Brain microvascular endothelial cell (primary cell): ENCODE measurements at regions not wholly inside any gene's neighbourhood (a gene's known extent, or its start where the extent isn't known, plus 50 kb on each side); places are given as distances from the start of the nearest gene placed in this dataset.

Experiments
- DNase-seq: peaks from one replicate; pipeline ENCODE4 v3.0.0-alpha.2; 2020
- H3K27ac ChIP-seq: fragments of 250-450 bp; sonication (Bioruptor Pico); 2 replicates; pipeline ENCODE4 v1.5.1; 2020; ENCODE audit warnings: mild to moderate bottlenecking, moderate library complexity
- H3K27me3 ChIP-seq: fragments of 250-450 bp; sonication (Bioruptor Pico); replicated peaks from 2 replicates; pipeline ENCODE4 v1.5.1; 2020; ENCODE audit warnings: mild to moderate bottlenecking
- H3K36me3 ChIP-seq: fragments of 250-450 bp; sonication (Bioruptor Pico); replicated peaks from 2 replicates; pipeline ENCODE4 v1.5.1; 2020; ENCODE audit warnings: mild to moderate bottlenecking
- H3K4me3 ChIP-seq: 2 replicates; pipeline ENCODE4 v1.5.1; 2011; ENCODE audit warnings: low read depth, mild to moderate bottlenecking, control low read depth, low read length, moderate library complexity
- CTCF ChIP-seq: IDR thresholded peaks from 2 replicates; pipeline ENCODE4 v1.5.1; 2011; ENCODE audit warnings: low read depth, mild to moderate bottlenecking, moderate library complexity, low read length, control low read depth, inconsistent platforms; ENCODE audit errors: missing control alignments
- in situ Hi-C: cut with HindIII; loops from 2 replicates; pipeline ENCODE4 v1.10.0; 2017; ENCODE audit warnings: low sequenced_read_pairs, low pct_ligation_motif_present

- Histone ChIP-seq H3K27ac (no peak overlapping the region), H3K4me3 (no peak overlapping the region), H3K27me3 (no peaks in the 10 kb centered on the region), H3K36me3 (no peaks in the 10 kb centered on the region)
- in situ Hi-C loops = no loop called here
- DNase-seq = no peak
- no peak for TF ChIP-seq CTCF
These were observed 331.2 kb upstream of the SMARCA2 start for GRCh38 chr9:1683951-1684350.

- DNase-seq = no peak
- no peaks in the 10 kb centered on the region for H3K27me3 ChIP-seq
- in situ Hi-C loops = no loop called here
- no peaks in the 10 kb centered on the region for H3K36me3 ChIP-seq
- no peak for TF ChIP-seq CTCF
- no peak overlapping the region for H3K27ac ChIP-seq
- H3K4me3 ChIP-seq = no peak overlapping the region
These were observed 316.2 kb upstream of the SMARCA2 start for GRCh38 chr9:1698991-1699390.

GRCh38 chr9:1701113-1701512 lies 314.0 kb upstream of the SMARCA2 start:
- no peak for TF ChIP-seq CTCF
- Histone ChIP-seq H3K27me3 (no peaks in the 10 kb centered on the region), H3K36me3 (no peaks in the 10 kb centered on the region), H3K4me3 (no peak overlapping the region), H3K27ac (no peak overlapping the region)
- no peak for DNase-seq
- in situ Hi-C loops = no loop called here

GRCh38 chr9:1702701-1703100 lies 312.4 kb upstream of the SMARCA2 start:
- no peak for TF ChIP-seq CTCF
- Histone ChIP-seq H3K27me3 (no peaks in the 10 kb centered on the region), H3K27ac (no peak overlapping the region), H3K36me3 (no peaks in the 10 kb centered on the region), H3K4me3 (no peak overlapping the region)
- in situ Hi-C loops = no loop called here
- no peak for DNase-seq

DNA sequence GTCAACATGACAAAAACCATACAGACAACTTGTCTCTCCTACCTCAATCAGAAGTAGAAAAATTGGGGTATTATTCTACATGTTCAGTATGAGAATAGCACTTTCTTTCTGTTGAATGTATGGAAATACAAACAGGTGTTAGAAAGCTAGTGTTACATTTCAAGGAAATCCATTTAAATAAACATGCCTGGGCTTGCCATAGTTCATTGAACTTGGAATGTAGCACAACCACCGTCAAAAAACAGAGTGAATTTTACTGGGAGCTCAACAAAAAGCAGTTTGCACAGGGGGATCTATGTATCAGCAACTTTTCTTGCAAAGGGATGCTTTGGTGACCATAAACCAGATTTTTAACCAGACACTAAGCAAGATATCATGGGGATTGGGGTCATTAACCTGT lies 307.9 kb upstream of the SMARCA2 start:
- no peak overlapping the region for H3K4me3 ChIP-seq
- no peak for TF ChIP-seq CTCF
- no peaks in the 10 kb centered on the region for H3K27me3 ChIP-seq
- DNase-seq = no peak
- no peaks in the 10 kb centered on the region for H3K36me3 ChIP-seq
- no peak overlapping the region for H3K27ac ChIP-seq
- in situ Hi-C loops = no loop called here

DNA sequence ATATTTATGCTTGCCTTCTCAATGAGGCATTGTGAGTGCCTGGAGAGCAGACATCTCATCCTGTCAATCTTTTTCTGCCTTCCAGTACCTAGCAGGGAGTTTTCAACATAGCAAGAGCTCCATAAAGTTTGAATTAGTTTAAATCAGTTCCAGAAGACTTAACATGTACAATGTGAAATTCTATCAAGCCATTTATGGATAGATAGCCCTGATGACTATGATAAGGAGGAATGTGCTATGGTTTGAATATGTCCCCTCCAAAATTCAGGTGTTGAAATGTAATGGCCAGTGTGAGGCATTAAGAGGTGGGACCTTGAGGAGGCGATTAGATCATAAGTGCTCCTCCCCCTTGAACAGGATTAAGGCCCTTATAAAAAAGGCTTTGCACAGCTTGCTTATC lies 306.9 kb upstream of the SMARCA2 start:
- H3K27ac ChIP-seq = no peak overlapping the region
- in situ Hi-C loops = no loop called here
- H3K4me3 ChIP-seq = no peak overlapping the region
- no peaks in the 10 kb centered on the region for H3K36me3 ChIP-seq
- no peaks in the 10 kb centered on the region for H3K27me3 ChIP-seq
- DNase-seq = no peak
- TF ChIP-seq CTCF = no peak
